ENCODE measurements at regions not wholly inside any gene's neighbourhood (a gene's known extent, or its start where the extent isn't known, plus 50 kb on each side); places are given as distances from the start of the nearest gene placed in this dataset.

DNA sequence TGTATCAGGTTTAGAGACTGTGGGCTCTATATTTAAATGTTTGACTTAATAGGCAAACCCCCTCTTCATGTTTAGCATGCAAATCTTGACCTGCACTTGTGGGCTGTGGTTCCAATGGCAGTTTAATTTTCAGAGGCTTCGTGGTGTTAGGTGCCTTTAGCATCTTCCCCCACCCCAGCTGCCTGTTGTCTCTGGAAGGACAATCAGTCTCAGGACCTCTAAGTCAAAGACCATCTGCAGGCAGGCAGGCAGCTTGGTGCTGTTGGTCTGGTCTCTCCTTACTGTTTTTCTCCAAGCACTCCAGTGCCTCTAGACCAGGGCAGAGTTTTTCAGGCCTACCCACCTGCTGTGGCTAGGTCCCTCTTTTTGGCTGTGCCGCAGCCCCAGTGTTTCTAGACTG, 990.4 kb downstream of the CDH11 start:
- Histone ChIP-seq H3K27ac (no peak overlapping the region), H3K36me3 (no peaks in the 10 kb centered on the region), H3K4me1 (no peaks in the 10 kb centered on the region), H3K27me3 (no peaks in the 10 kb centered on the region), H3K4me3 (no peak overlapping the region), H3K9me3 (peaks cover 0 to 3% (median 0%) of the 10 kb centered on the region in 4 donors)
- 66 to 81% (median 71%) methylated on average over 2 of the region's 2 CpGs for WGBS, 5 donors
- no peak for TF ChIP-seq EP300 (IDR thresholded peaks at IDR 0.05)
- intact Hi-C loops (cut with DNase I; ENCODE audit: low total_unique reads) = no loop called here
- no peak for DNase-seq

DNA sequence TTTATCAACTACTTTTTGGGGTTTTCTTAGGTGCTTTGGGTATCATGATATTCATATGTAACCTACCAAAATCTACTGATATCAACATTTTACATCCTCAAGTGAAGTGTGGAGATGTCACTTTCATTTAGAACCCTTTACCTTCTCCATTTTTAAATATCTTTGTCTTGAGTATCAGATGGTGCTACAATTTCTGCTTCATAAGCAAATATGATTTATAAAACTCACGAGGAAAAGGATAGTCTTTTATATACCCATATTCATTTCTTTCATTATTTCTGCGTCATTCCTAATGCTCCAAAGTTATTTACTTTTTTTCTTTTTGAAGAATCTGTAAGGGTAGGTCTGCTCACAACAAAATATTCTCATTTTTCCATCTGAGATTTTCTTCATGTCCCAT, 991.7 kb downstream of the CDH11 start:
- Histone ChIP-seq H3K27ac (no peak overlapping the region), H3K4me3 (no peak overlapping the region), H3K4me1 (no peaks in the 10 kb centered on the region), H3K36me3 (no peaks in the 10 kb centered on the region), H3K9me3 (peaks cover 0 to 3% (median 0%) of the 10 kb centered on the region in 4 donors), H3K27me3 (no peaks in the 10 kb centered on the region)
- TF ChIP-seq, protein P1, sequence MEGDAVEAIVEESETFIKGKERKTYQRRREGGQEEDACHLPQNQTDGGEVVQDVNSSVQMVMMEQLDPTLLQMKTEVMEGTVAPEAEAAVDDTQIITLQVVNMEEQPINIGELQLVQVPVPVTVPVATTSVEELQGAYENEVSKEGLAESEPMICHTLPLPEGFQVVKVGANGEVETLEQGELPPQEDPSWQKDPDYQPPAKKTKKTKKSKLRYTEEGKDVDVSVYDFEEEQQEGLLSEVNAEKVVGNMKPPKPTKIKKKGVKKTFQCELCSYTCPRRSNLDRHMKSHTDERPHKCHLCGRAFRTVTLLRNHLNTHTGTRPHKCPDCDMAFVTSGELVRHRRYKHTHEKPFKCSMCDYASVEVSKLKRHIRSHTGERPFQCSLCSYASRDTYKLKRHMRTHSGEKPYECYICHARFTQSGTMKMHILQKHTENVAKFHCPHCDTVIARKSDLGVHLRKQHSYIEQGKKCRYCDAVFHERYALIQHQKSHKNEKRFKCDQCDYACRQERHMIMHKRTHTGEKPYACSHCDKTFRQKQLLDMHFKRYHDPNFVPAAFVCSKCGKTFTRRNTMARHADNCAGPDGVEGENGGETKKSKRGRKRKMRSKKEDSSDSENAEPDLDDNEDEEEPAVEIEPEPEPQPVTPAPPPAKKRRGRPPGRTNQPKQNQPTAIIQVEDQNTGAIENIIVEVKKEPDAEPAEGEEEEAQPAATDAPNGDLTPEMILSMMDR (IDR thresholded peaks at IDR 0.05) = no peak
- TF ChIP-seq POLR2A (IDR thresholded peaks at IDR 0.05) (no peak), EP300 (IDR thresholded peaks at IDR 0.05) (no peak), POLR2AphosphoS5 (IDR thresholded peaks at IDR 0.05) (no peak)
- DNase-seq = no peak
- 62 to 80% (median 79%) methylated on average over 2 of the region's 2 CpGs for WGBS, 5 donors
- intact Hi-C loops (cut with DNase I; ENCODE audit: low total_unique reads) = no loop called here

DNA sequence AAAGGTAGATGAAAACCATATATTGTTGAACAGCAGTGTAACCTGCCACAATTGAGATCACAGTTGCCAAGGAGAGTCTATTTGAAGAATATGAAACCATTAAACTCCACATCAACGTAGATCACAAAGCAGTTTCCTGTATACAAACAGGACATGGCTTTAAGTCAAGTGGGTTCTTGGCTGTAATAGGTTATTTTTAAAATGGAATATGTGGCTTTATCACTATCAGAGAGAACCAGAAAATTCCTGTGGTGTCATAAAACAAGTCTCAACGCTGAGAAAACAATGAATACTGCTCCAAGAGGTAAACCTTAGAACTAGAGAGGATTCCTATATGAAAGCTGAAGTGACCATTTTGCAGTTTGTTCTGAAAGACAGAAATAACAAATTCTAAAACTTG, 999.7 kb downstream of the CDH11 start:
- H3K4me1 ChIP-seq = no peaks in the 10 kb centered on the region
- no peak overlapping the region for H3K4me3 ChIP-seq
- H3K27ac ChIP-seq = no peak overlapping the region
- H3K36me3 ChIP-seq = no peaks in the 10 kb centered on the region
- no peaks in the 10 kb centered on the region for H3K9me3 ChIP-seq
- intact Hi-C loops (cut with DNase I; ENCODE audit: low total_unique reads) = no loop called here
- no peaks in the 10 kb centered on the region for H3K27me3 ChIP-seq
- TF ChIP-seq POLR2AphosphoS5 (IDR thresholded peaks at IDR 0.05) = no peak
- no peak for TF ChIP-seq POLR2A (IDR thresholded peaks at IDR 0.05)
- WGBS, 5 donors = 27 to 37% (median 32%) methylated on average over 2 of the region's 2 CpGs
- no peak for DNase-seq

DNA sequence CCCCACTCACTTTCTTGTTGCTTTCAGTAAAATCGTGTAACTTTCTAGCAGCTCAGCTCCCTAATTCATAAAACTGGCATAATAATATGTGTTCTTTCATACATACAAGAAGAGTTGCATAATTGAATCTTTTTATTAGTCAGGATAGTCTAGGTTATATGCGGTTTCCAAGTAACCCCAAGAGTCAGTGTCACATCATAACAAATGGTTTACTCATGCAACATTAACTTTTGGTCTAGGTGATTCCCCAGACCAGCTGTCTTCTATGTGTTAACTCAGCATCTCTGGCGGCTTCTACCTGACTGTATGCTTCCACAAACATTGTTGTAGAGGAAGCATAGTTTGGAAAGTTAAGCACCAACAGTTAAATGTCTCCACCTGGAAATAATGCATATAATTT, 1000.4 kb downstream of the CDH11 start:
- H3K36me3 ChIP-seq = no peaks in the 10 kb centered on the region
- TF ChIP-seq POLR2AphosphoS5 (IDR thresholded peaks at IDR 0.05) (no peak), EP300 (IDR thresholded peaks at IDR 0.05) (no peak), POLR2A (IDR thresholded peaks at IDR 0.05) (no peak)
- TF ChIP-seq, protein P1 (IDR thresholded peaks at IDR 0.05) = no peak

DNA sequence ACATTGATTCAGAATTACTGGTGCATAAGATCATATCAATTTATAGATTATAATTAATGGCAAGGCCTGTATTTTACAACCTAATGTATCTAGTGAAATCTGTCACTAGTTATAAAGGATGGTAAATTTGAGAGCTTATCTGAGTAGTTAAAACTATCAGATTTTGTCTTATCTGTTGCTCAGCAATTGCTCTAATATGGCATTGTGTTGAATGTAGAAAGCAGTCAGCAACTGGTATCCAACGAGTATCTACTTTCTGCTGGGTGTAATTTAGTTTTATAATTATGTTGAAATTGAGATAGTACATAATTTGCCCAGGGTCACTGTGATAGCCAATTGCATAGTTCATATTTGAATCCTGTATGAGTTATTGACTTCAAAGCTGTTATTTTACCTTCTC, 1005.7 kb downstream of the CDH11 start:
- no peak for TF ChIP-seq POLR2AphosphoS5 (IDR thresholded peaks at IDR 0.05)
- peaks cover 0 to 5% (median 0%) of the 10 kb centered on the region in 4 donors for H3K9me3 ChIP-seq
- intact Hi-C loops (cut with DNase I; ENCODE audit: low total_unique reads) = no loop called here
- no peaks in the 10 kb centered on the region for H3K36me3 ChIP-seq
- H3K27ac ChIP-seq = no peak overlapping the region
- H3K4me3 ChIP-seq = no peak overlapping the region
- 36 to 61% (median 57%) methylated on average over 1 of the region's 1 CpG for WGBS, 5 donors
- no peaks in the 10 kb centered on the region for H3K27me3 ChIP-seq
- DNase-seq = no peak
- no peaks in the 10 kb centered on the region for H3K4me1 ChIP-seq

More for the DNA sequence above, 1000.4 kb downstream of the CDH11 start:
- WGBS, 5 donors = 69 to 81% (median 77%) methylated on average over 3 of the region's 3 CpGs
- DNase-seq = peak in 1 of 2 donors; percentile 25
- intact Hi-C loops (cut with DNase I; ENCODE audit: low total_unique reads) = no loop called here
- Histone ChIP-seq H3K27ac (no peak overlapping the region), H3K9me3 (no peaks in the 10 kb centered on the region), H3K4me3 (no peak overlapping the region), H3K27me3 (no peaks in the 10 kb centered on the region), H3K4me1 (no peaks in the 10 kb centered on the region)

DNA sequence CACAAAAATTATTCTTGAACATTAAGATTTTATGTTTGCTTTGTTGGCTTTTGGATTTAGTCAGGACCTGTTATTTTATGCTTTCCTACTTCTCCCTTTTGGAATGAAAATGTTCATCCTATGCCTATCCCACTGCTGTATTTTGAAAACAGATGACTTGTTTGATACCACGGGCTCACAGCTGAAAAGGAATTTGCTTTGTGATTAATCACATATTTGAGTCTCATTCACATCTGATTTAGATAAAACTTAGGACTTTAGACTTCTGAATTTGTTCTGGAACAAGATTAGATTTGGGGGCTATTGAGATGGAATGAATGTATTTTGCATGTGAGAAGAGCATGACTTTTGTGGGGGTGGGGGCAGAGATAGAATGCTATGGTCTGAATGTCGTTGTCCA, 1012.6 kb downstream of the CDH11 start:
- Histone ChIP-seq H3K27ac (no peak overlapping the region), H3K36me3 (no peaks in the 10 kb centered on the region), H3K9me3 (peaks cover 0 to 5% (median 0%) of the 10 kb centered on the region in 4 donors), H3K4me3 (no peak overlapping the region), H3K27me3 (no peaks in the 10 kb centered on the region), H3K4me1 (no peaks in the 10 kb centered on the region)
- no peak for DNase-seq
- WGBS, 5 donors = 30 to 48% (median 34%) methylated on average over 2 of the region's 2 CpGs
- TF ChIP-seq EP300 (IDR thresholded peaks at IDR 0.05) = no peak
- TF ChIP-seq, protein P1 (IDR thresholded peaks at IDR 0.05) = no peak
- TF ChIP-seq POLR2A (IDR thresholded peaks at IDR 0.05) = no peak
- no peak for TF ChIP-seq POLR2AphosphoS5 (IDR thresholded peaks at IDR 0.05)
- intact Hi-C loops (cut with DNase I; ENCODE audit: low total_unique reads) = no loop called here

Data from stomach (tissue), 8 donors.